ENCODE measurements at regions not wholly inside any gene's neighbourhood (a gene's known extent, or its start where the extent isn't known, plus 50 kb on each side); places are given as distances from the start of the nearest gene placed in this dataset.

DNA sequence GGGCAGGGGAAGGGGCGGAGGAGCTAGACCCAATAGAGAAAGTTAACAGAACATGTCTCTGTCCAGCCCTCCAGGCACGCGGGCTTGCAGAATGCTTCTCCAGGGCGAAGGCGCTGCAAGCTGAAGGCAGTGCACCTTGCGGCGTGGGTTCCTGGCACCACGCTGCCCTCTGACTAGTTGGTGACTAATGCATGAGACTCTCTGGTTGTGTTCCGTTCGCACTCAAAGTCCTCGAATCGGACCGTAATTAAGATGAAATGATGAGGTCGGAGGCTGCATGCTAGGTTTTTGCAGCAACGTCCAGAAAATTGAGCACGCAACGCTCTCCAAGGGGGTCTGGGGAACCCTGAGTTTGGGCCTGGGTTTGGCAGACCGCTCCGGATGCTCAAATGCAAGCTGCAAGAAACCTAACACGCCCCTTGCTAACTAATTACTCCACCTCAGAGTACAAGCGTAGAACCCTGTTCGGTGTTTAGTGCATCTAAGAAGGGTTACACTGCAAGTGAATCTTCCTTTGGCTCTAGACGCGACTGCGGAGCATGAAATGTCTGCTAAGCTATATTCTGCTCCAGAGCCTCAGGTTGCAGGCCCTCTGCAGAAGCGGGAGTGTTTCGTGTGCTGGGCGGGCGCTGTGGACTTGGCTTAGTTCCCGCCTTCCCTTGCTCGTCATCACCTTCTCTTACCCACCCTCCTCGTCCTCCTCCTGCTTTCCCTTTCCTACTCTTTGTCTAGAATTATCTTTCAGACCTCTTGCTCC is 57.1 kb upstream of the NKAP start:
- 20% methylated on average over 10 of the region's 32 CpGs for WGBS (ENCODE audit: insufficient coverage)

DNA sequence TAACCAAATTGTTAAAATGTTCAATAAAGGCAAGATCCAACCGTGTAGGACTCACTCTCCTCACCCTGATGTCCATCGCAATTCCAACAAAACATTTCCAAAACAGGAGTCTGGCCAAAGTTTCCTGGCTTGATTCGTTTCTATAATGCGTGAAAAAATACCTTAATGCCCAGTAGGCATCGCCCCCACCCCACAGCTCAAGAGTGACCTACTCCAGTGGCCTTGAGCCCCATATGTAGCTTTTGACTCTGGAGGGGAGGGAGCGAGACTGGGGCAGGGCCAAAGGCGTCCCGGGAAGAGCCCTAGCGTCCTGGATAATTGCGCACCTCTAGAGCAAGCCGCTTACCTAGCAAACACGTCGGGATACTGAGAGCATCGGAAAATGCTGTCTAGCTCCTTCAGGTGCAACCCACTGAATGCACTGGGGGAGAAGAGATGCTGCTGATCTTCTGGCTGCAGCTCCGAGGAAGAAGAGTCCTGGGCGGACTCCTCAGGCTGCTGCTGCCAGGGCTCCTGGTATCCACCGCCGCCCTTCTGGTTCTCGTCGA is 55.6 kb upstream of the NKAP start:
- Mint-ChIP-seq H3K4me1 (peaks cover 16 to 20% (median 17%) of the 10 kb centered on the region in 3 donors), H3K4me3 (peak overlapping the region in 1 of 3 donors; percentile 15), H3K36me3 (no peaks in the 10 kb centered on the region), H3K27ac (no peak overlapping the region), H3K27me3 (peaks cover 61 to 66% of the 10 kb centered on the region in 2 donors), H3K9me3 (no peaks in the 10 kb centered on the region)
- Histone ChIP-seq H3K4me1 (ENCODE audit: control insufficient read depth in 1 of 2, extremely low read depth in 1 of 2, insufficient read depth in 2 of 2, low read length in 2 of 2) (peaks cover 0 to 21% of the 10 kb centered on the region in 2 experiments), H3K4me3 (ENCODE audit: control insufficient read depth in 1 of 2, extremely low read depth in 1 of 2, low read length in 1 of 2) (no peak overlapping the region), H3K9me3 (no peaks in the 10 kb centered on the region), H3K36me3 (ENCODE audit: control insufficient read depth in 2 of 2, extremely low read depth in 1 of 2, insufficient read depth in 1 of 2, low read length in 1 of 2) (no peaks in the 10 kb centered on the region), H3K27ac (ENCODE audit: low read length) (no peak overlapping the region), H3K27me3 (replicated peaks in 1 of 2; ENCODE audit: control insufficient read depth in 2 of 2, extremely low read depth in 1 of 2, insufficient read depth in 2 of 2, low read length in 1 of 2) (peaks cover 8 to 57% of the 10 kb centered on the region in 2 experiments)
- DNase-seq, result no peak
- POLR2A ChIA-PET, result no interaction called here
- 19% methylated on average over 7 of the region's 20 CpGs for WGBS (ENCODE audit: insufficient coverage)
- ATAC-seq (replicated peaks in 1 of 4), result no peak
- CTCF ChIA-PET, result no interaction called here

More for the DNA sequence above, 57.1 kb upstream of the NKAP start:
- ATAC-seq (replicated peaks in 1 of 4) (peak in 3 of 4 experiments; percentile 32 to 43 (median 39)), DNase-seq (no peak)
- Histone ChIP-seq H3K36me3 (ENCODE audit: control insufficient read depth in 2 of 2, extremely low read depth in 1 of 2, insufficient read depth in 1 of 2, low read length in 1 of 2) (no peaks in the 10 kb centered on the region), H3K27me3 (replicated peaks in 1 of 2; ENCODE audit: control insufficient read depth in 2 of 2, extremely low read depth in 1 of 2, insufficient read depth in 2 of 2, low read length in 1 of 2) (peaks cover 7 to 46% of the 10 kb centered on the region in 2 experiments), H3K4me3 (ENCODE audit: control insufficient read depth in 1 of 2, extremely low read depth in 1 of 2, low read length in 1 of 2) (peak overlapping the region in 1 of 2 donors; percentile 10), H3K9me3 (no peaks in the 10 kb centered on the region), H3K4me1 (ENCODE audit: control insufficient read depth in 1 of 2, extremely low read depth in 1 of 2, insufficient read depth in 2 of 2, low read length in 2 of 2) (peaks cover 0 to 21% of the 10 kb centered on the region in 2 experiments), H3K27ac (ENCODE audit: low read length) (no peak overlapping the region)
- Mint-ChIP-seq H3K27ac (peak overlapping the region in 1 of 2 donors; percentile 36), H3K4me1 (peaks cover 16 to 20% (median 17%) of the 10 kb centered on the region in 3 donors), H3K27me3 (peaks cover 50 to 58% of the 10 kb centered on the region in 2 donors), H3K9me3 (no peaks in the 10 kb centered on the region), H3K36me3 (no peaks in the 10 kb centered on the region), H3K4me3 (peak overlapping the region; percentile 24 to 77 (median 57))
- ChIA-PET POLR2A (no interaction called here), CTCF (no interaction called here)

DNA sequence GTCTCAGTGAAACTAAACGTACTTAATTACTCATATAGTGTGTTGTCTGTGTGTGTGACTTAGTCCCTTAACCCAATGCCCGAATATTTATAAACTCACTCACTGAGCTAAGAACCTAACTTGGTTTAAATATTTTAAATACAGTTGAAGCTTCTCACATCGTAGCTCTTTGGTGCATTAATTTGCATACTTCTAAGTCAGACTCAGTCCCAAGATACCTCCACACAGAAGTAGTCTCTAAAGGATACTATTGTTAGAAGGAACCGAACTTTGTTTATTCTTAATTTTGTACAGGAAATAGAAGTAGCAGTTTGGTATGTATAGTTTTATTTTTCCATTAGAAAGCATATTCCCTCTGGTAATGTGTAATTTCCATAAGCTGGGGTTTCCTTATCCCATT is 54.0 kb upstream of the NKAP start:
- H3K4me3 Mint-ChIP-seq, result no peak overlapping the region
- Histone ChIP-seq H3K9me3 (no peaks in the 10 kb centered on the region), H3K27me3 (replicated peaks in 1 of 2; ENCODE audit: control insufficient read depth in 2 of 2, extremely low read depth in 1 of 2, insufficient read depth in 2 of 2, low read length in 1 of 2) (peaks cover 15 to 63% of the 10 kb centered on the region in 2 experiments), H3K4me1 (ENCODE audit: control insufficient read depth in 1 of 2, extremely low read depth in 1 of 2, insufficient read depth in 2 of 2, low read length in 2 of 2) (peaks cover 0 to 21% of the 10 kb centered on the region in 2 experiments), H3K36me3 (ENCODE audit: control insufficient read depth in 2 of 2, extremely low read depth in 1 of 2, insufficient read depth in 1 of 2, low read length in 1 of 2) (no peaks in the 10 kb centered on the region), H3K4me3 (ENCODE audit: control insufficient read depth in 1 of 2, extremely low read depth in 1 of 2, low read length in 1 of 2) (no peak overlapping the region), H3K27ac (ENCODE audit: low read length) (no peak overlapping the region)
- CTCF ChIA-PET, result no interaction called here
- H3K36me3 Mint-ChIP-seq, result no peaks in the 10 kb centered on the region
- H3K27ac Mint-ChIP-seq, result no peak overlapping the region
- peaks cover 16 to 20% (median 17%) of the 10 kb centered on the region in 3 donors for H3K4me1 Mint-ChIP-seq
- DNase-seq (no peak), ATAC-seq (replicated peaks in 1 of 4) (no peak)
- POLR2A ChIA-PET, result interaction anchor here in 1 of 2 donors (0.9 kb wide), 1 partner anchor 12 kb away, joined by 5 read pairs; no protein-coding TSS in a partner anchor
- WGBS (ENCODE audit: insufficient coverage), result no CpG with 5 or more reads among the region's 4 CpGs
- peaks cover 72% of the 10 kb centered on the region in 2 donors for H3K27me3 Mint-ChIP-seq
- H3K9me3 Mint-ChIP-seq, result no peaks in the 10 kb centered on the region

DNA sequence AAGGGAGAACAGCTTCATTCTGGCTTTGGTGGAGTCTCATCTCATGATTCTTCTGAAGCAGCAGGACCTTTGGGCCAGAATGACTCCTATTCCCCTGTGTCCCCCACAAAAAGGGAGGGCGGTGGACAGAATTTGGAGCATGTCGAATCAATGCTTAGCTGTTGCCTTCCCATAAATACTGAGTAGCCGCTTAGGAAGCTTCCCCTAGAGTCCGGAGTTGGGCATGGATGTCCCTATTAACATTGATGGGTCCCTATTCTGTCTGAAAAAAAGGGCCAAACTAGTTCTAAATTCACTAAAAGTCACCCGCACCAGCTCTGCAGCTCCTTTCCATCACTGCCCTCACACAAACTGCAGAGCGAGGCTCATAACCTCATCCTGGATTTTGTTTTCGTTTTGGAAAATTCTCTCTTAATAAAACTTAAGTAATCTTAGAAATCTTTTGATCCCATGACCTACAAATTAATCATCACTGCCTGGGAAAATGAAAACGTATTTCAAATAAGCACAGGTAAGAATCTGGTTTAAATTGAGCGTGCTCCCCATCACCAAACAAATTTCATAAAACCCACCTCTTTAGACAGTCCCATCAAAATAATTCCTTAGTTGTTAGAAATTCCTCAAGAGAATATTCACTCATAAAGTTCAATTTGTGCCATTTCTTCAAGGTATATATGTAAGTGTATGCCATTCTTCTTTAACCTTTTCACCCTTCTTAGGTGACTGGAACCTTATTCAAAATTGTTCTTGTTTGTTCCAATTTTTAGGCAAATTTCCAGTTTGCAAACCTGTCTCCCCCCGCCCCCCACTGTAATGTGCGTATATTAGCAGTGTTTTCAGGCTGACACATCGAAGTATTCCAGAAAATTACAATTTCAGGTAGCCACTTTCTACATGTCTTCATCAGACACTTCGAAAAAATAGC is 53.3 kb upstream of the NKAP start:
- Histone ChIP-seq H3K9me3 (no peaks in the 10 kb centered on the region), H3K27me3 (replicated peaks in 1 of 2; ENCODE audit: control insufficient read depth in 2 of 2, extremely low read depth in 1 of 2, insufficient read depth in 2 of 2, low read length in 1 of 2) (peaks cover 20 to 64% of the 10 kb centered on the region in 2 experiments), H3K4me1 (ENCODE audit: control insufficient read depth in 1 of 2, extremely low read depth in 1 of 2, insufficient read depth in 2 of 2, low read length in 2 of 2) (peaks cover 0 to 22% of the 10 kb centered on the region in 2 experiments), H3K4me3 (ENCODE audit: control insufficient read depth in 1 of 2, extremely low read depth in 1 of 2, low read length in 1 of 2) (no peak overlapping the region), H3K27ac (ENCODE audit: low read length) (no peak overlapping the region), H3K36me3 (ENCODE audit: control insufficient read depth in 2 of 2, extremely low read depth in 1 of 2, insufficient read depth in 1 of 2, low read length in 1 of 2) (no peaks in the 10 kb centered on the region)
- Mint-ChIP-seq H3K4me1 (peaks cover 16 to 21% (median 17%) of the 10 kb centered on the region in 3 donors), H3K4me3 (no peak overlapping the region), H3K36me3 (no peaks in the 10 kb centered on the region), H3K9me3 (no peaks in the 10 kb centered on the region), H3K27me3 (peaks cover 75 to 77% of the 10 kb centered on the region in 2 donors), H3K27ac (no peak overlapping the region)
- DNase-seq, result no peak
- 8% methylated on average over 2 of the region's 13 CpGs for WGBS (ENCODE audit: insufficient coverage)
- ATAC-seq (replicated peaks in 1 of 4), result no peak
- ChIA-PET CTCF (no interaction called here), POLR2A (no interaction called here)

GRCh38 chrX:119996069-119996468 is 52.5 kb upstream of the NKAP start:
- Histone ChIP-seq H3K27me3 (replicated peaks in 1 of 2; ENCODE audit: control insufficient read depth in 2 of 2, extremely low read depth in 1 of 2, insufficient read depth in 2 of 2, low read length in 1 of 2) (peaks cover 20 to 65% of the 10 kb centered on the region in 2 experiments), H3K4me3 (ENCODE audit: control insufficient read depth in 1 of 2, extremely low read depth in 1 of 2, low read length in 1 of 2) (no peak overlapping the region), H3K4me1 (ENCODE audit: control insufficient read depth in 1 of 2, extremely low read depth in 1 of 2, insufficient read depth in 2 of 2, low read length in 2 of 2) (peaks cover 0 to 29% of the 10 kb centered on the region in 2 experiments), H3K36me3 (ENCODE audit: control insufficient read depth in 2 of 2, extremely low read depth in 1 of 2, insufficient read depth in 1 of 2, low read length in 1 of 2) (no peaks in the 10 kb centered on the region), H3K9me3 (no peaks in the 10 kb centered on the region), H3K27ac (ENCODE audit: low read length) (no peak overlapping the region)
- Mint-ChIP-seq H3K27me3 (peaks cover 76 to 81% of the 10 kb centered on the region in 2 donors), H3K4me1 (peaks cover 14 to 26% (median 17%) of the 10 kb centered on the region in 3 donors), H3K9me3 (no peaks in the 10 kb centered on the region), H3K4me3 (no peak overlapping the region), H3K36me3 (no peaks in the 10 kb centered on the region), H3K27ac (no peak overlapping the region)
- ChIA-PET CTCF (no interaction called here), POLR2A (no interaction called here)
- no CpG with 5 or more reads among the region's 3 CpGs for WGBS (ENCODE audit: insufficient coverage)
- DNase-seq (no peak), ATAC-seq (replicated peaks in 1 of 4) (no peak)

Measured in T-cell (primary cell).